Ureter (tissue), 1 donor: ENCODE measurements at regions not wholly inside any gene's neighbourhood (a gene's known extent, or its start where the extent isn't known, plus 50 kb on each side); places are given as distances from the start of the nearest gene placed in this dataset.

Experiments used
- DNase-seq: peaks from one replicate; pipeline ENCODE4 v3.0.0-alpha.2; 2020; ENCODE audit warnings: low spot score
- donor health status: DM: yes; HTN: yes; CAD: no.

GRCh38 chr4:19910861-19911525, 340.7 kb upstream of the SLIT2 start:
- DNase-seq, result no peak

DNA sequence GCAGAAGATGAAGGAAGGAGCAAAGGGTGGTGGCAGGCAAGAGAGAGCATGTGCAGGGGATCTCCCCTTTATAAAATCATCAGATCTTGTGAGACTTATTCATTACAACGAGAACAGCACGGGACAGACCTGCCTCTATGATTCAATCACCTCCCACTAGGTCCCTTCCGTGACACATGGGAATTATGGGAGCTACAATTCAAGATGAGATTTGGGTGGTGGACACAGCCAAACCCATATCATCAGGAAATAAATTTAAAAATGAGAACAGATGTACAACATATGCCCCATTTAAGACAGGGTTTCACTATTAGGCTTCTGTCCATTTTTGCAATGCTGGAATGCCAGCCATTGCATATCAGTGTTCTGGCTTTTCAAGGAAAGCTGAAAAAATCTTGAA, 346.7 kb upstream of the SLIT2 start:
- DNase-seq, result no peak

- DNase-seq, result no peak
These were observed 363.1 kb upstream of the SLIT2 start for GRCh38 chr4:19888587-19888986.

DNA sequence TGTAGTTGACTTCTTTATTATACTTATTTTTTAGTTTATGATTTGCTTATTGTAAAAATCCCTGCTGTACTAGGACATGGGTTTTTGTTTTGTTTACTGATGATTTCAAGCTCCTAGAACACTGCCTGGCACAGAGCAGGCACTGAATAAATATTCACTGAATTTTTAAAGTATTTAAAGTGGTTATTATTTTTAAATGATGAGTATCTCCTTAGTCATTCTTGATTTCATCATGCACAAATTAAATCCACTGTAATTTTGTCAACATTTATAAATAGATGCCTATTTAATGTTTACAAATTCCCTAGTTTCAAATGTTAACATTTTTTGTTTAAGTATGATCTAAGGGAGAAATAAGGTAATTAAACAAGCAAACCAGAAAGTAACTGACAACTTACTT, 367.9 kb upstream of the SLIT2 start:
- DNase-seq, result no peak

DNA sequence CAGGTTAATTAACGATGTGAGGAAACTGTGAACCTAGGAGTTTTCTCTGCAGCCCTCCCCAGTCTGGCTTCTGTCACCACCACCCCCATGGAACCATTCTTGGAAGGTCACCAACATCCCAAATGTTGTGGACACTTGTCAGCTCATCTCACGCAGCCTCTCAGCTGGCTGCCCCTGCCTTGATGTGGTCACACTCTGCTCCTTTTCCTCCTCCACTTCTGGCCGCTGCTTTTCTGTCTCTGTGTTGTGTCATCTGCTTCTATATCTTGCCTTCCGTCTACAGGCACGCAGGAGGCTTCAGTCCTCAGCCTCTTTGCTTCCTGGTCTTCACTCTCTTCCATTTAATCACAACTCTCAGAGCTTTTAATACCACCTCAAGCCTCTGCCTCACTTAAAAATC, 371.5 kb upstream of the SLIT2 start:
- no peak for DNase-seq

GRCh38 chr4:19879330-19879729, 372.4 kb upstream of the SLIT2 start:
- no peak for DNase-seq

- no peak for DNase-seq
These were observed 393.7 kb upstream of the SLIT2 start for GRCh38 chr4:19857991-19858390.

DNA sequence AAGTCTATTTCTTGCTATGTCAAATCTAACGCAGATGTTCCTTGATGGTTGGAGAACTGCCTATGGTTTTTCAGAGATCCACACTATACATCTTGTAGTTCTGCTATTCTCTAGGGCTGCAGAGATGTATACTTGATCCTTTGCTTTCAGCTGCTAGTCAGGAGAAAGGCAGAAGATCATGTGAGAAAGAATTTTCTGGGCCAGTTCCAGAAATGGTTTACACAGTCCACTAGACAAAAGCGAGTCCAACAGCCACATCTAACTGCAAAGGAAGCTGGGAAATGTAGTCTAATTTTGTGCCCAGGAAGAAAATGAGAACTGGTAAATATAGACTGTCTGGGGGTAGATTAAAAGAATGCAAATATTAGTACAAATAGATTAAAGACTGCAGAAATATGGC, 394.3 kb upstream of the SLIT2 start:
- no peak for DNase-seq

DNA sequence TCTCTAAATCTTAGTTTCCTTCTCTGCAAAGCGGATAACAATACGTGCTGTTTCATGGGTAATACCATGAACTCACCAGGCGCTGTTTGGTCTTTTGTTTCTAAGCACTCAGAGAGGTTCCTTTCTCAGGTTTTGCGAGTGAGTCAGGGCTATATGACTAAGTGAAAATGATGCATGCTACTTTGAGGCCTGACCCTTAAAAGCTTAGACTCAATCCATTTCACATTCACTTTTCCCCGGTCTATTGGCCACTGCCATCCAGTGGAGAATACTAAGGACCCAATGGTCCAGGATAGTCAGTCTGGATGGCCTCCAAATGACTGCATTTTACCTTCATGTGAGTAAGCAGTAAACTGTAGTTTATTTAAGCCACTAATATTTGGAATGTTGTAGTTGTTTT, 400.8 kb upstream of the SLIT2 start:
- DNase-seq, result no peak

- no peak for DNase-seq
These were observed 407.3 kb upstream of the SLIT2 start for GRCh38 chr4:19844446-19844845.

DNA sequence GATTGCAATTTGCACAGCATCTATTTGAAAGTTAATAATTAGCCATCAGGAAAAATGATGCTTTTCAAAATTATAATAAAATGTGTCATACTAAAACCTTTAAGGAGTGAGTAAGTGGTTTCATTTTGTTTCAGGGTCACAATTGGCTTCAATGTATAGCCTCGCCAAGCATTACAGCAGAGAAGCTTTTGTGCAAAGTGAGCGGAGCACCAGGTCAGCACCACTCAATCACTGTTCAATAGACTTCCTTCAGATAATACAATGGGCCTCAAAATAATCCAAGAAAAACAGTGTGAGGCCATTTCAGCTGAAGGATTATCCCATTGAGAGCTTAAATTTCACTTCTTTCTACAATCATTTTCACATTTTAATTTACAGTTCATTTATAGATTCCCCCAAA, 409.2 kb upstream of the SLIT2 start:
- no peak for DNase-seq

DNA sequence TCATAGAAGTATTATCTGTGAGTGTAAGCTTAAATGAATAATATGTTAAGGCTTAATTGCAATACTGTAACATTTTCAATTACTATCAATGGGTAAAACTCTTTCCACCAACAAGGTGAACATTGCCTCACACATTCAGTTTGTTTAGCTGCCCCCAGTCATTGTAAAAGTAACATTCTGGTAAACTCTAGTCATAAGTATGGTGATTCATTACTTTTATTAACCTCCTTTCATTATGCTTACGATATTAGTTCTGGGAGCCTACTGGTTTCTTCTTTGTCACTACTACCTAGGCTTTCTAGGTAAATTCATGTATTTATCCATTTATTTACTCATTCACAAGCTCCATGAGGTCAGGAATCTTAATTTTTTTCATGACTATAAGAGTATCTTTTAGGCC, 412.8 kb upstream of the SLIT2 start:
- DNase-seq, result no peak

GRCh38 chr4:19835429-19835828, 416.3 kb upstream of the SLIT2 start:
- no peak for DNase-seq

GRCh38 chr4:19832411-19832810, 419.3 kb upstream of the SLIT2 start:
- no peak for DNase-seq

DNA sequence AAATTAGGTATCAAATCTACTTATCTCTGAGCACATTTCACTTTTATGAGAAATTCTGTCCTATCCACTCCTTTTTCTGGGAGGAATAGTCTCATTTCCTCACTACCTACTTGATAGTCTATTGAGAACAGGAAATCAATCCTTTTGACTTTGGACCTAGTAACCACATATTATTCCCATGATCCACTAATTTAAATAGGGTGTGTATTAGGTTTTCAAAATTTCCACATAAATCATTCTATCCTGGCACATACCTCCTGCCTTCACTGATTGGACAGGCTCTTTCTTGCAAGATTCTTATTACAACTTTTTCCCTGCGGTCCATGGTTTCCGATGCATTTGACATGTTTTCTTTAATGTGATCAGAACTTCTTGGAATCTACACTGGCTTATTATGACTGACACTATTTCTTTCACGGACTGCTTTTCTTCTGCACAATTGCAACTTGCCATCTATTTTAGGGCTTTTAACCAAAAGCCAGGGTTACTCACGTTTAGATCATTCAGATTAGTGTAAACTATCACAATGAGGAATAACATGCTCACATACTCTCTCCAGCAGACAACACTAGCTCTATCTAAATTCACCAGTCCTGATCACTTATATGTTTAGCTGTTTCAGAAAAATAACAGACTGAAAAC, 419.9 kb upstream of the SLIT2 start:
- no peak for DNase-seq

- no peak for DNase-seq
These were observed 422.6 kb upstream of the SLIT2 start for GRCh38 chr4:19829101-19829500.

- DNase-seq, result no peak
These were observed 427.9 kb upstream of the SLIT2 start for GRCh38 chr4:19823781-19824180.

DNA sequence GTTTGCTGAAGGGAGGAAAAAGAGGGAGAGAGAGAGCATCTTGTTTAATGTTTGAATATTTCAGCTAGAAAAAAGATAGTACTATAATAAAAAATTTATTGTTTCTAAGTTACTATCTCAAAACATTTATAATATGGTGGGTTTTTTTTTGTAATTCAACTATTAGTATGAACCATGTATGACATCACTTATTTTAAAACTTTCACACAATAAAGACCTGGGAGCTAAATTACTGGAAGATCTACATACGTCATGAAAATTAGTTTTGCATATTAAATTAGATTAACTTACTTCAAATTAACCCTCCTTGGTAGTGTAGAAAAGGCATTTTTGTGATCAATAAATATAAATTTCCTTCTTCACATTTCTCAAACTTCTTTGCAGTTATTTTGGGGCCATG, 432.0 kb upstream of the SLIT2 start:
- no peak for DNase-seq

GRCh38 chr4:19809989-19810388, 441.7 kb upstream of the SLIT2 start:
- DNase-seq, result no peak

GRCh38 chr4:19807505-19807904, 444.2 kb upstream of the SLIT2 start:
- DNase-seq, result no peak

DNA sequence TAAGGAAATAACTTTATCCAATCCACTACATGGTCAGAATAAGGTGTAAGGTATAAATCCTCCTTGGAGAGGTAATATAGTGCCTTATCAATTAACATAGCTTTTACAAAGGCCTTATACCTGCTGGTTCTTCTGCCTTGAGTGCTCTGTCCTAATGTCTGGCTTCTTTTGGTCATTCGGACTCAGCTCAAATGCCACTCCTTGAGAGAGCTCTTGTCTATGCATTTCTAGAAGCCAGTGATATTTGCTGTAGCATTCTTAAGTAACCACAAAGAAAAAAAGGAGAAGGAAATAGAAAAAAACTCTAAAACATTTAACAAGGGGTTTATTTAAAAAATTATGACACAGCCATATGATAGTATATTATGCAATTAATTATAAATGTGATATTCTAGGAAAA, 444.8 kb upstream of the SLIT2 start:
- DNase-seq, result no peak

GRCh38 chr4:19803406-19803805, 448.3 kb upstream of the SLIT2 start:
- no peak for DNase-seq

DNA sequence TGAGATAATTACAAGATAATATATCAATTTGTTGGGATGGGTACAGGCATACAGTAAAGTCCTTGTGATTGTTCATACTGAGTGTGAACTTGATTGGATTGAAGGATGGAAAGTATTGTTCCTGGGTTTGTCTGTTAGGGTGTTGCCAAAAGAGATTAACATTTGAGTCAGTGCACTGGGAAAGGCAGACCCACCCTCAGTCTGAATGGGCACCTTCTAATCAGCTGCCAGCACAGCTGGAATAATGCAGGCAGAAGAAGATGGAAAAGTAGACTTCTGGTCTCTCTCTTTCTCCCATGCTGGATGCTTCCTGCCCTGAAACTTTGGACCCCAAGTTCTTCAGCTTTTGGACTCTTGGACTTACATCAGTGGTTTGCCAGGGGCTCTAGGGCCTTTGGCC, 457.9 kb upstream of the SLIT2 start:
- no peak for DNase-seq
